K562 (cell line): ENCODE measurements at regions not wholly inside any gene's neighbourhood (a gene's known extent, or its start where the extent isn't known, plus 50 kb on each side); places are given as distances from the start of the nearest gene placed in this dataset.
"Not testable (repeated sequence)": the region's sequence is repeated elsewhere in the genome, so short reads cannot be mapped to it uniquely, and the experiment has no call there.

Experiments used
- EP300 ChIP-seq: IDR thresholded peaks from 2 replicates; pipeline ENCODE4 v1.6.1; 2012; ENCODE audit warnings: low read length, improper control_type of control experiment
- POLR2A ChIP-seq: fragments of 450-650 bp; conservative IDR thresholded peaks from 2 replicates; pipeline ENCODE4 v1.6.1; 2016
- RBM34 ChIP-seq: fragments of 200-400 bp; formaldehyde crosslinking; IDR thresholded peaks from 2 replicates; pipeline ENCODE4 v1.6.1; 2018; ENCODE audit warnings: low read length, borderline replicate concordance; ENCODE audit not compliant: insufficient read depth
- TAF1 ChIP-seq: IDR thresholded peaks from 2 replicates; pipeline ENCODE4 v1.6.1; 2011; ENCODE audit warnings: mild to moderate bottlenecking, low read length, moderate library complexity; ENCODE audit not compliant: insufficient read depth, control insufficient read depth, severe bottlenecking; ENCODE audit errors: extremely low read depth
- ZBTB1 ChIP-seq: sonication (generic); formaldehyde crosslinking; IDR thresholded peaks from 2 replicates; pipeline ENCODE4 v1.8.1; 2023; ENCODE audit warnings: missing genetic modification reagents, low read depth, mild to moderate bottlenecking, borderline replicate concordance
- TF ChIP-seq, protein P1 (sequence below), 3 experiments: IDR thresholded peaks in 2 of 3; conservative IDR thresholded peaks in 1 of 3; 2 replicates each; pipeline ENCODE4 v1.5.1; 2011 to 2012; ENCODE audit warnings: low read length in 3 of 3, mild to moderate bottlenecking in 3 of 3, control low read depth in 2 of 3, improper control_type of control experiment in 1 of 3, inconsistent platforms in 1 of 3, low read depth in 1 of 3, mixed read lengths in 1 of 3, moderate library complexity in 1 of 3; ENCODE audit not compliant: insufficient read depth in 2 of 3

GRCh38 chr5:28929366-28929765 lies 1891.0 kb upstream of the CDH9 start:
- TF ChIP-seq, protein P1, sequence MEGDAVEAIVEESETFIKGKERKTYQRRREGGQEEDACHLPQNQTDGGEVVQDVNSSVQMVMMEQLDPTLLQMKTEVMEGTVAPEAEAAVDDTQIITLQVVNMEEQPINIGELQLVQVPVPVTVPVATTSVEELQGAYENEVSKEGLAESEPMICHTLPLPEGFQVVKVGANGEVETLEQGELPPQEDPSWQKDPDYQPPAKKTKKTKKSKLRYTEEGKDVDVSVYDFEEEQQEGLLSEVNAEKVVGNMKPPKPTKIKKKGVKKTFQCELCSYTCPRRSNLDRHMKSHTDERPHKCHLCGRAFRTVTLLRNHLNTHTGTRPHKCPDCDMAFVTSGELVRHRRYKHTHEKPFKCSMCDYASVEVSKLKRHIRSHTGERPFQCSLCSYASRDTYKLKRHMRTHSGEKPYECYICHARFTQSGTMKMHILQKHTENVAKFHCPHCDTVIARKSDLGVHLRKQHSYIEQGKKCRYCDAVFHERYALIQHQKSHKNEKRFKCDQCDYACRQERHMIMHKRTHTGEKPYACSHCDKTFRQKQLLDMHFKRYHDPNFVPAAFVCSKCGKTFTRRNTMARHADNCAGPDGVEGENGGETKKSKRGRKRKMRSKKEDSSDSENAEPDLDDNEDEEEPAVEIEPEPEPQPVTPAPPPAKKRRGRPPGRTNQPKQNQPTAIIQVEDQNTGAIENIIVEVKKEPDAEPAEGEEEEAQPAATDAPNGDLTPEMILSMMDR (IDR thresholded peaks at IDR 0.05 in 2 of 3, conservative IDR thresholded peaks at IDR 0.05 in 1 of 3; ENCODE audit: insufficient read depth in 2 of 3, low read depth in 1 of 3, low read length in 3 of 3): not testable (repeated sequence)
- not testable (repeated sequence) for TF ChIP-seq RBM34, ZBTB1, TAF1, EP300, POLR2A
